ENCODE measurements at regions not wholly inside any gene's neighbourhood (a gene's known extent, or its start where the extent isn't known, plus 50 kb on each side); places are given as distances from the start of the nearest gene placed in this dataset.

DNA sequence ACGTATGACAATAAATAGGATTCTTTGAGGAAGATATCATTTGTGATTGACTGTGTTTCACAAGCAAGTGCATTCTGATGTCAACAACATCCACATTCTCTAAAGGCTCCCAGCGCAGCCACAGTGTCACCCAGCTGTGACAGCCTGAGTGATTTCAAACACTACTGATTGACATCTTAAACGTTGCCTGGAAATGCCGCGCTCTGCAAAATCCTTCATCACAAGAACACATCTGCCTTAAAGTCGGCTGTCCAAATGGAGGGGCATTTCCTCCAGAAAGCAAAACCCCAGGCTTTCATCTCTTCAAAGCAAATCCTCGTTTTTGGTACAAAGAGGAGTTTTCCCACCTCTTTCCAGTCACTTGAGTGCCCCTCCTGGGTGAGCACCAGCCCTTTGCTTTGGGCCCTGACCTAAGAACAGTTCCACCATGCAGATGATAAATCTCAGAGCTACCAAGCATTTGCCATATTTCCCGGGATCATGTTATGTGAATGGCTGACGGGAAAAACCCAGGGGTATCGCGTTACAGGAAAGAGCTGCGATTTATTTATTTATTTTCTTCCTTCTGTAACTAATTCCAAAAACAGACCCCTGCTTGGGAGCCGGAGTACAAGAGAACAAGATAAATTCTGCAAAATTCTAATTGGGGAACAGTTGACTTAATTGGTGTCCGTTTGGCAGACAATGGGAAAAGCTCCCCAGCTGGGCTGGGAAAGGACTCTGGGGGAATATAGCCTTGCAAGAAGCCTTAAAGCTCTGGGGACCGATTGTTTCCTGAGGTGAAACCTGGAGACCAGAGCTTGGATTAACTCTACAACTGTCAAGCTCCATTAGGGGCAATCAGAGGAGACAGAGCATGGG, 703.8 kb upstream of the NR2F2 start:
- TF ChIP-seq, protein P1, sequence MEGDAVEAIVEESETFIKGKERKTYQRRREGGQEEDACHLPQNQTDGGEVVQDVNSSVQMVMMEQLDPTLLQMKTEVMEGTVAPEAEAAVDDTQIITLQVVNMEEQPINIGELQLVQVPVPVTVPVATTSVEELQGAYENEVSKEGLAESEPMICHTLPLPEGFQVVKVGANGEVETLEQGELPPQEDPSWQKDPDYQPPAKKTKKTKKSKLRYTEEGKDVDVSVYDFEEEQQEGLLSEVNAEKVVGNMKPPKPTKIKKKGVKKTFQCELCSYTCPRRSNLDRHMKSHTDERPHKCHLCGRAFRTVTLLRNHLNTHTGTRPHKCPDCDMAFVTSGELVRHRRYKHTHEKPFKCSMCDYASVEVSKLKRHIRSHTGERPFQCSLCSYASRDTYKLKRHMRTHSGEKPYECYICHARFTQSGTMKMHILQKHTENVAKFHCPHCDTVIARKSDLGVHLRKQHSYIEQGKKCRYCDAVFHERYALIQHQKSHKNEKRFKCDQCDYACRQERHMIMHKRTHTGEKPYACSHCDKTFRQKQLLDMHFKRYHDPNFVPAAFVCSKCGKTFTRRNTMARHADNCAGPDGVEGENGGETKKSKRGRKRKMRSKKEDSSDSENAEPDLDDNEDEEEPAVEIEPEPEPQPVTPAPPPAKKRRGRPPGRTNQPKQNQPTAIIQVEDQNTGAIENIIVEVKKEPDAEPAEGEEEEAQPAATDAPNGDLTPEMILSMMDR (IDR thresholded peaks at IDR 0.05; ENCODE audit: low read depth, low read length), result no peak
- no peak for TF ChIP-seq EZH2phosphoT487 (IDR thresholded peaks at IDR 0.05; ENCODE audit: low read depth)
- H2AFZ ChIP-seq (ENCODE audit: low read depth, low read length), result no peak overlapping the region
- H3K4me2 ChIP-seq (ENCODE audit: low read length), result no peak overlapping the region
- no peak overlapping the region for H3K27ac ChIP-seq (ENCODE audit: low read length)
- H3K27me3 ChIP-seq (ENCODE audit: low read depth, low read length), result no peaks in the 10 kb centered on the region
- no peak overlapping the region for H3K4me3 ChIP-seq (ENCODE audit: low read length)
- H4K20me1 ChIP-seq (ENCODE audit: insufficient read depth, low read length), result no peaks in the 10 kb centered on the region
- H3K9ac ChIP-seq (ENCODE audit: low read length), result no peak overlapping the region
- no peaks in the 10 kb centered on the region for H3K79me2 ChIP-seq (ENCODE audit: low read length)
- H3K9me3 ChIP-seq (ENCODE audit: insufficient read depth, low read length), result no peaks in the 10 kb centered on the region
- no peaks in the 10 kb centered on the region for H3K36me3 ChIP-seq (replicated peaks; ENCODE audit: low read depth, low read length)
- no peaks in the 10 kb centered on the region for H3K4me1 ChIP-seq (ENCODE audit: low read length)

DNA sequence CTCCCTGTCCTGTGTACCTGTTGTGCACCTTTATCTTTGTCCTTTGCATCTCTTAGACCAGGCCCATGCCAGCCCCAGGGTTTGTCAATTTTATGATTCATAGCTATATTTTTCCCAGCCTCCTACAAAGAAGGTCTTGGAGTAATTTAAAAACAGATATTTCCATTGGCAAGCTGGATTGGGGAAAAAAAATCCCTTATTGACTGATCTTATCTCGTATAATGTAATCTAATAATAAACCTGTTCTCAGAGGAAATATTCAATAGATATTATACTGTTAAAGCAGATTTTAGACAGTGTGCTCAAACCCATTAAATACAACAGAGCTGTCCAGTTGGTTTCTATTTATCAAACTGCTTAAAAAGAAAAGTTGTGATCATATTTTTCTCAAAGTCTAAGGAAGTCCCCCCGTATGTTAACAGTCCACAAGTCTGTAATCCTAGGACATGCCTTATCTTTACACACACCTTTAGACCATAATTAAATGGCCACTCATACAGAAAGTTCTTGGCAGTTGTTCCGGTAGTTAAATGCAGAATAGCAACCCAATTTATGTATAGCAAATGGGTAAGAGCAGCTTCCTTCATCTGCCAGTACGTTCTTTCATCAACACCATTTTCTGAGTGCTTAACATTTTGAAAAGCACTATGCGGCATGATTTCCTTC, 700.9 kb upstream of the NR2F2 start:
- no peak overlapping the region for H3K4me3 ChIP-seq (ENCODE audit: low read length)
- H3K4me1 ChIP-seq (ENCODE audit: low read length), result no peaks in the 10 kb centered on the region
- H3K27me3 ChIP-seq (ENCODE audit: low read depth, low read length), result no peaks in the 10 kb centered on the region
- no peak overlapping the region for H3K4me2 ChIP-seq (ENCODE audit: low read length)
- no peaks in the 10 kb centered on the region for H3K36me3 ChIP-seq (replicated peaks; ENCODE audit: low read depth, low read length)
- no peak overlapping the region for H3K9ac ChIP-seq (ENCODE audit: low read length)
- TF ChIP-seq EZH2phosphoT487 (IDR thresholded peaks at IDR 0.05; ENCODE audit: low read depth), result no peak
- TF ChIP-seq, protein P1 (IDR thresholded peaks at IDR 0.05; ENCODE audit: low read depth, low read length), result no peak
- no peaks in the 10 kb centered on the region for H4K20me1 ChIP-seq (ENCODE audit: insufficient read depth, low read length)
- no peaks in the 10 kb centered on the region for H3K9me3 ChIP-seq (ENCODE audit: insufficient read depth, low read length)
- H3K27ac ChIP-seq (ENCODE audit: low read length), result no peak overlapping the region
- H2AFZ ChIP-seq (ENCODE audit: low read depth, low read length), result no peak overlapping the region
- no peaks in the 10 kb centered on the region for H3K79me2 ChIP-seq (ENCODE audit: low read length)

DNA sequence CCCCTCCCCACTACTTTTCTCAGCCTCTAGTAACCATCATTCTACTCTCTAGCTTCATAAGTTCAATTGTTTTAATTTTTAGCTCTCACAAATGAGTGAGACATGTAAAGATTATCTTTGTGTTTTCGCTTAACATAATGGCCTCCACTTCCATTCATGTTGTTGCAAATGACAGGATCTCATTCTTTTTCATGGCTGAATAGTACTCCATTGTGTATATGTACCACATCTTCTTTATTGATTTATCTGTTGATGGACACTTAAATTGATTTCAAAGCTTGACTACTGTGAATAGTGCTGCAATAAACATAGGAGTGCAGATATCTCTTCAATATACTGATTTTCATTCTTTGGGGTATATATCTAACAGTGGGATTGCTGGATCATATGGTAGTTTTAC, 699.8 kb upstream of the NR2F2 start:
- no peaks in the 10 kb centered on the region for H3K27me3 ChIP-seq (ENCODE audit: low read depth, low read length)
- no peaks in the 10 kb centered on the region for H3K9me3 ChIP-seq (ENCODE audit: insufficient read depth, low read length)
- no peak overlapping the region for H3K9ac ChIP-seq (ENCODE audit: low read length)
- no peaks in the 10 kb centered on the region for H3K4me1 ChIP-seq (ENCODE audit: low read length)
- no peak overlapping the region for H3K4me3 ChIP-seq (ENCODE audit: low read length)
- H2AFZ ChIP-seq (ENCODE audit: low read depth, low read length), result no peak overlapping the region
- H4K20me1 ChIP-seq (ENCODE audit: insufficient read depth, low read length), result no peaks in the 10 kb centered on the region
- H3K79me2 ChIP-seq (ENCODE audit: low read length), result no peaks in the 10 kb centered on the region
- H3K36me3 ChIP-seq (replicated peaks; ENCODE audit: low read depth, low read length), result no peaks in the 10 kb centered on the region
- H3K4me2 ChIP-seq (ENCODE audit: low read length), result no peak overlapping the region
- H3K27ac ChIP-seq (ENCODE audit: low read length), result no peak overlapping the region
- TF ChIP-seq, protein P1 (IDR thresholded peaks at IDR 0.05; ENCODE audit: low read depth, low read length), result no peak
- TF ChIP-seq EZH2phosphoT487 (IDR thresholded peaks at IDR 0.05; ENCODE audit: low read depth), result no peak

DNA sequence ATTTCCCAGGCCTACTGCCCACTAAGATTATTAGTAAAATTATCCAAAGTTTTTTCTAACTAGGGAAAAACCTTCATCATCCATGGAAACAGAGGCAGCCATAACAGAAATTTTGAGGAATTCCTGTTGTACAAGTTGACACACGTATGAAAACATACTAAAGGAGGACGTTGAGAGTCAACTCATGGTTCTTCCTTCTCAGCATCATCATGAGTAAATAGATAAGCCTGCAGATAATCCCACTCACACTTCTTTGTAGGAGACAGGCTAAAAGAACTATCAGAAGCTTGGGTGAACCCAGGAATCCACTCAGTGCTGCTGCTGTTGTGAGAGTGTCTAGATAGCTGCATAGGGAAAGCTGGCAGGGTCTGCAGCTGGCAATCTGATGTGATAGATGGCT, 694.8 kb upstream of the NR2F2 start:
- no peak overlapping the region for H2AFZ ChIP-seq (ENCODE audit: low read depth, low read length)
- no peak for TF ChIP-seq EZH2phosphoT487 (IDR thresholded peaks at IDR 0.05; ENCODE audit: low read depth)
- TF ChIP-seq, protein P1 (IDR thresholded peaks at IDR 0.05; ENCODE audit: low read depth, low read length), result no peak

More for the DNA sequence above, 694.8 kb upstream of the NR2F2 start:
- Histone ChIP-seq H4K20me1 (ENCODE audit: insufficient read depth, low read length) (no peaks in the 10 kb centered on the region), H3K27ac (ENCODE audit: low read length) (no peak overlapping the region), H3K36me3 (replicated peaks; ENCODE audit: low read depth, low read length) (no peaks in the 10 kb centered on the region), H3K27me3 (ENCODE audit: low read depth, low read length) (no peaks in the 10 kb centered on the region), H3K9me3 (ENCODE audit: insufficient read depth, low read length) (no peaks in the 10 kb centered on the region), H3K4me2 (ENCODE audit: low read length) (no peak overlapping the region), H3K79me2 (ENCODE audit: low read length) (no peaks in the 10 kb centered on the region), H3K9ac (ENCODE audit: low read length) (no peak overlapping the region), H3K4me1 (ENCODE audit: low read length) (no peaks in the 10 kb centered on the region), H3K4me3 (ENCODE audit: low read length) (no peak overlapping the region)

Measured in OCI-LY3 (cell line).